Daoy (cell line): ENCODE measurements at regions not wholly inside any gene's neighbourhood (a gene's known extent, or its start where the extent isn't known, plus 50 kb on each side); places are given as distances from the start of the nearest gene placed in this dataset.

Source experiments
- DNase-seq: peaks from one replicate; pipeline ENCODE4 v3.0.0-alpha.2; 2015; ENCODE audit warnings: low read depth

GRCh38 chr10:83577421-83577820 lies 561.9 kb upstream of the GHITM start:
- no peak for DNase-seq

GRCh38 chr10:83580373-83581012 lies 558.8 kb upstream of the GHITM start:
- no peak for DNase-seq

GRCh38 chr10:83582407-83583095 lies 556.8 kb upstream of the GHITM start:
- no peak for DNase-seq

- no peak for DNase-seq
Observed at GRCh38 chr10:83585686-83586085, 553.6 kb upstream of the GHITM start.

- no peak for DNase-seq
Observed at GRCh38 chr10:83592337-83592935, 546.9 kb upstream of the GHITM start.

GRCh38 chr10:83603708-83604107 lies 535.6 kb upstream of the GHITM start:
- no peak for DNase-seq

- DNase-seq = no peak
Observed at GRCh38 chr10:83605783-83606630, 533.3 kb upstream of the GHITM start.

GRCh38 chr10:83607959-83608745 lies 531.2 kb upstream of the GHITM start:
- no peak for DNase-seq

GRCh38 chr10:83612050-83612449 lies 527.3 kb upstream of the GHITM start:
- no peak for DNase-seq

GRCh38 chr10:83612746-83613145 lies 526.6 kb upstream of the GHITM start:
- no peak for DNase-seq

GRCh38 chr10:83617172-83617571 lies 522.1 kb upstream of the GHITM start:
- no peak for DNase-seq

- DNase-seq = no peak
Observed at GRCh38 chr10:83617692-83618545, 521.4 kb upstream of the GHITM start.

- no peak for DNase-seq
Observed at GRCh38 chr10:83625831-83626360, 513.4 kb upstream of the GHITM start.

GRCh38 chr10:83632701-83633100 lies 506.6 kb upstream of the GHITM start:
- no peak for DNase-seq

- DNase-seq = no peak
Observed at GRCh38 chr10:83633547-83633946, 505.8 kb upstream of the GHITM start.

- no peak for DNase-seq
Observed at GRCh38 chr10:83636826-83637225, 502.5 kb upstream of the GHITM start.

GRCh38 chr10:83647526-83647925 lies 491.8 kb upstream of the GHITM start:
- DNase-seq = no peak

- no peak for DNase-seq
Observed at GRCh38 chr10:83648201-83648600, 491.1 kb upstream of the GHITM start.

- DNase-seq = no peak
Observed at GRCh38 chr10:83649471-83649870, 489.8 kb upstream of the GHITM start.

- no peak for DNase-seq
Observed at GRCh38 chr10:83654689-83655088, 484.6 kb upstream of the GHITM start.
